Activated naive CD4-positive, alpha-beta T cell treated with anti-CD3 and anti-CD28 coated beads for 36 hours (primary cell): ENCODE measurements at regions not wholly inside any gene's neighbourhood (a gene's known extent, or its start where the extent isn't known, plus 50 kb on each side); places are given as distances from the start of the nearest gene placed in this dataset.

Experiments
- CTCF ChIA-PET: fragments of 350-600 bp; sonication (Branson Sonifier 250); formaldehyde crosslinking; loops from one replicate; lab custom pipeline; 2021; ENCODE audit warnings: antibody characterized with exemption; lab: Charles Lee
- DNase-seq: peaks from one replicate; pipeline ENCODE4 v3.0.0-alpha.2; 2020
- H3K27ac Mint-ChIP-seq: one replicate; pipeline ENCODE4 v1.8.0; 2021; ENCODE audit warnings: mild to moderate bottlenecking, mixed read lengths
- H3K27me3 Mint-ChIP-seq: one replicate; pipeline ENCODE4 v1.8.0; 2021; ENCODE audit warnings: low read depth, mixed read lengths
- H3K36me3 Mint-ChIP-seq: one replicate; pipeline ENCODE4 v1.8.0; 2021; ENCODE audit warnings: low read depth, mixed read lengths
- H3K4me1 Mint-ChIP-seq: one replicate; pipeline ENCODE4 v1.8.0; 2021; ENCODE audit warnings: low read depth, mixed read lengths
- H3K4me3 Mint-ChIP-seq: one replicate; pipeline ENCODE4 v1.8.0; 2021; ENCODE audit warnings: mild to moderate bottlenecking, moderate library complexity, mixed read lengths
- H3K9me3 Mint-ChIP-seq: one replicate; pipeline ENCODE4 v1.8.0; 2021; ENCODE audit warnings: mixed read lengths
- intact Hi-C: fragments of 100-400 bp; cut with micrococcal nuclease; formaldehyde crosslinking; loops from one replicate; pipeline ENCODE4 v1.15.1; 2023

- no peak for DNase-seq
- CTCF ChIA-PET = no interaction called here
- Mint-ChIP-seq H3K4me3 (no peak overlapping the region), H3K9me3 (no peaks in the 10 kb centered on the region), H3K27me3 (peaks cover 5% of the 10 kb centered on the region), H3K27ac (no peak overlapping the region), H3K4me1 (no peaks in the 10 kb centered on the region), H3K36me3 (no peaks in the 10 kb centered on the region)
- intact Hi-C loops = no loop called here
Observed at GRCh38 chr10:121658111-121658510, 59.9 kb upstream of the FGFR2 start.

- H3K4me3 Mint-ChIP-seq = no peak overlapping the region
Observed at GRCh38 chr10:121655254-121656144, 57.3 kb upstream of the FGFR2 start.

GRCh38 chr10:121654021-121654545 lies 55.8 kb upstream of the FGFR2 start:
- CTCF ChIA-PET = no interaction called here
- Mint-ChIP-seq H3K27ac (no peak overlapping the region), H3K36me3 (no peaks in the 10 kb centered on the region), H3K27me3 (peaks cover 7% of the 10 kb centered on the region), H3K9me3 (no peaks in the 10 kb centered on the region), H3K4me1 (no peaks in the 10 kb centered on the region), H3K4me3 (no peak overlapping the region)
- intact Hi-C loops = no loop called here
- DNase-seq = no peak

More at GRCh38 chr10:121655254-121656144, 57.3 kb upstream of the FGFR2 start:
- Mint-ChIP-seq H3K9me3 (no peaks in the 10 kb centered on the region), H3K4me1 (no peaks in the 10 kb centered on the region), H3K27me3 (peaks cover 9% of the 10 kb centered on the region), H3K27ac (no peak overlapping the region), H3K36me3 (no peaks in the 10 kb centered on the region)
- CTCF ChIA-PET = interaction anchor here (0.7 kb wide), 1 partner anchor 920 kb away, joined by 3 read pairs; no protein-coding TSS in a partner anchor
- intact Hi-C loops = no loop called here
- no peak for DNase-seq

- no peaks in the 10 kb centered on the region for H3K36me3 Mint-ChIP-seq
- H3K4me3 Mint-ChIP-seq = no peak overlapping the region
- no peak for DNase-seq
- H3K4me1 Mint-ChIP-seq = no peaks in the 10 kb centered on the region
- no peaks in the 10 kb centered on the region for H3K9me3 Mint-ChIP-seq
- no peak overlapping the region for H3K27ac Mint-ChIP-seq
- peaks cover 11% of the 10 kb centered on the region for H3K27me3 Mint-ChIP-seq
- CTCF ChIA-PET = no interaction called here
- intact Hi-C loops = no loop called here
Observed at GRCh38 chr10:121653608-121654007, 55.4 kb upstream of the FGFR2 start.

GRCh38 chr10:121648493-121648892 lies 50.2 kb upstream of the FGFR2 start:
- H3K9me3 Mint-ChIP-seq = no peaks in the 10 kb centered on the region
- no peak overlapping the region for H3K27ac Mint-ChIP-seq
- H3K36me3 Mint-ChIP-seq = no peaks in the 10 kb centered on the region
- H3K27me3 Mint-ChIP-seq = peaks cover 18% of the 10 kb centered on the region
- intact Hi-C loops = no loop called here
- DNase-seq = no peak
- H3K4me3 Mint-ChIP-seq = no peak overlapping the region
- H3K4me1 Mint-ChIP-seq = no peaks in the 10 kb centered on the region
- CTCF ChIA-PET = no interaction called here

- no peak for DNase-seq
- no peaks in the 10 kb centered on the region for H3K9me3 Mint-ChIP-seq
- H3K27ac Mint-ChIP-seq = no peak overlapping the region
- CTCF ChIA-PET = no interaction called here
- peaks cover 18% of the 10 kb centered on the region for H3K27me3 Mint-ChIP-seq
- H3K36me3 Mint-ChIP-seq = no peaks in the 10 kb centered on the region
- H3K4me3 Mint-ChIP-seq = no peak overlapping the region
- intact Hi-C loops = no loop called here
- no peaks in the 10 kb centered on the region for H3K4me1 Mint-ChIP-seq
Observed at GRCh38 chr10:121648059-121648458, 49.8 kb upstream of the FGFR2 start.
